ENCODE measurements at regions not wholly inside any gene's neighbourhood (a gene's known extent, or its start where the extent isn't known, plus 50 kb on each side); places are given as distances from the start of the nearest gene placed in this dataset.
"Not testable (repeated sequence)": the region's sequence is repeated elsewhere in the genome, so short reads cannot be mapped to it uniquely, and the experiment has no call there.

DNA sequence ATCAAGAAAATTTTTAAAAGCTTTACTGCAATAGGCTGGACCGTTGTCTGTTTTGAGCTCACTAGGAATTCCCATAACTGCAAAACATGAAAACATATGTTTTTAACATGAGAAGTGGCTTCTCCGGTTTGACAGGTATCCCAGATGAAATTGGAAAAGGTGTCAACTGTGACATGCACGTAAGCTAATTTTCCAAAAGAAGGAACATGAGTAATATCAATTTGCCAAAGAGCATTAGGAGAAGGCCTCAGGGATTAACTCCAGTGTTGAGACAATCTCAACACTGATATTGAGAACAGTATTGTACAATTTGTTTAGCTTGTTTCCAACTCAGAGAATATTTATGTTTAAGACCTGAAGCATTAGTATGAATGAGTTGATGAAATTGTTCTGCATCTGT lies 215.5 kb upstream of the KCNN2 start:
- TF ChIP-seq, protein P1, sequence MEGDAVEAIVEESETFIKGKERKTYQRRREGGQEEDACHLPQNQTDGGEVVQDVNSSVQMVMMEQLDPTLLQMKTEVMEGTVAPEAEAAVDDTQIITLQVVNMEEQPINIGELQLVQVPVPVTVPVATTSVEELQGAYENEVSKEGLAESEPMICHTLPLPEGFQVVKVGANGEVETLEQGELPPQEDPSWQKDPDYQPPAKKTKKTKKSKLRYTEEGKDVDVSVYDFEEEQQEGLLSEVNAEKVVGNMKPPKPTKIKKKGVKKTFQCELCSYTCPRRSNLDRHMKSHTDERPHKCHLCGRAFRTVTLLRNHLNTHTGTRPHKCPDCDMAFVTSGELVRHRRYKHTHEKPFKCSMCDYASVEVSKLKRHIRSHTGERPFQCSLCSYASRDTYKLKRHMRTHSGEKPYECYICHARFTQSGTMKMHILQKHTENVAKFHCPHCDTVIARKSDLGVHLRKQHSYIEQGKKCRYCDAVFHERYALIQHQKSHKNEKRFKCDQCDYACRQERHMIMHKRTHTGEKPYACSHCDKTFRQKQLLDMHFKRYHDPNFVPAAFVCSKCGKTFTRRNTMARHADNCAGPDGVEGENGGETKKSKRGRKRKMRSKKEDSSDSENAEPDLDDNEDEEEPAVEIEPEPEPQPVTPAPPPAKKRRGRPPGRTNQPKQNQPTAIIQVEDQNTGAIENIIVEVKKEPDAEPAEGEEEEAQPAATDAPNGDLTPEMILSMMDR (conservative IDR thresholded peaks at IDR 0.05; ENCODE audit: low read depth, low read length), result no peak
- no peak for DNase-seq (ENCODE audit: low read depth)
- H3K4me3 ChIP-seq (ENCODE audit: low read length), result no peak overlapping the region

DNA sequence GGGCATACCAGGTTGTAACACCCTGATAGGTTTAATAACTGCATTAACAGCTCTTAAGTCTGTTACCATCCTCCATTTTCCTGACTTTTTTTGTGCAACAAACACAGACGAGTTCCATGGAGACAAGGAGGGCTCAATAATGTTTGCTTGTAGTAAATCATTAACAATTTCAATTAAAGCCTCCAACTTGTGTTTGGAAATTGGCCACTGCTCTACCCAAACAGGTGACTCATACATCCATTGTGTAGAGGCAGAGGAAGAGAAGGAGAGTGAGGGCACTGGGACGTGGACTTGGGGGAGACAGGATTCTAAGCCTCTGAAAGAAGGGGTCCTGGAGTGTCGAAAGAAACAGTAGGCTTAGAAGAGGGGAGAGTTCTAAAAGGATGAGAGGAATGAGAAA lies 213.6 kb upstream of the KCNN2 start:
- DNase-seq (ENCODE audit: low read depth), result no peak
- TF ChIP-seq, protein P1 (conservative IDR thresholded peaks at IDR 0.05; ENCODE audit: low read depth, low read length), result no peak
- no peak overlapping the region for H3K4me3 ChIP-seq (ENCODE audit: low read length)

DNA sequence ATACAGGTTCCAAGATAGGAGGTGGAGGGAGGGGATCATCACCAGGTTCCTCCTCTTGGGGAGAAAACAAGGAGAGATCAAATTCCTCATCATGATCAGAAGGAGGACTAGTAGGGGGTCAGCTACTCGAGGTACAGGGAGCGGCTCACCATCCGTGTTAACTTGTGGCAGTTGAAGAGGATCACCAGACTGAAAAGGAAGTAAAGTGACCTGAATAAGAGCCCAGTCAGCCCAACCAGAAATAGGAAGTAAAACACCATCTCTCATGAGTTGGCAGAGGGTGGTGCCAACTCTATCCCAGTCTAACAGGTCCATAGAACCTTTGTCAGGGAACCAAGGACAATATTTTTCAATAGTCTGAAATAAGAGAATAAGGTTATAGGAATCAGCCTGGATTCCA lies 213.1 kb upstream of the KCNN2 start:
- not testable (repeated sequence) for H3K4me3 ChIP-seq (ENCODE audit: low read length); DNase-seq (ENCODE audit: low read depth)

DNA sequence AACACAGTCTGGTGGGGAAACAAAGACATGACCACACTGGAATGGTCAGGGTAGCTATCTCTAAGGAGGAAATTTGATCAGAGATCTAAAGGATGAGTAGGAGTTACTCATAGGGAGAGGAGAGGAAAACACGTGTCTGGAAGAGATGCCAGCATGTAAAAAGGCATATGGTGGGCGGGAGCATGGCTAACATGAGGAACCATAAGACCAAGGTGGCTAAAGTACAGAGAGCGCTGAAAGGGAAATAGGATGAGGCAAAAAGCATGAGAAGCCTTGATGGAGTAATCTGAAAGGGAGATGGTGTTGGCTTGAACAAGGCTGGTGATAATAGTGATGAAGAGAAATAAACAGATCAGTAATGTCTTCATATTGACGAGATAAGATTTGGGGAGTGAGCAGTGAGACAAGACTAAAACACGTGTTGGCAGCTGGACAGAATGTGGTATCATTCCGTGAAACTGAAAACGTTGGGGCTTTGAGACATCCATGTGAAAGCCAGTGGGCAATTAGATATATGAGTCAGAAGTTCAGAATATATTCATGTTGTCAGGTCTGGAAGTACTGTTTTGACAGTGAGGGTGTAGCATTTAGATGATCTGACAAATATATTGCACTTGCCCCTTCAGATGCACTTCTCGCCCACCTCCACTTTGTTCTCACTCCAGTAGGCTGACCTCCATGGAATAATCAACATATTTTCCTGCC lies 209.1 kb upstream of the KCNN2 start:
- TF ChIP-seq, protein P1 (conservative IDR thresholded peaks at IDR 0.05; ENCODE audit: low read depth, low read length), result no peak
- no peak for DNase-seq (ENCODE audit: low read depth)
- no peak overlapping the region for H3K4me3 ChIP-seq (ENCODE audit: low read length)

DNA sequence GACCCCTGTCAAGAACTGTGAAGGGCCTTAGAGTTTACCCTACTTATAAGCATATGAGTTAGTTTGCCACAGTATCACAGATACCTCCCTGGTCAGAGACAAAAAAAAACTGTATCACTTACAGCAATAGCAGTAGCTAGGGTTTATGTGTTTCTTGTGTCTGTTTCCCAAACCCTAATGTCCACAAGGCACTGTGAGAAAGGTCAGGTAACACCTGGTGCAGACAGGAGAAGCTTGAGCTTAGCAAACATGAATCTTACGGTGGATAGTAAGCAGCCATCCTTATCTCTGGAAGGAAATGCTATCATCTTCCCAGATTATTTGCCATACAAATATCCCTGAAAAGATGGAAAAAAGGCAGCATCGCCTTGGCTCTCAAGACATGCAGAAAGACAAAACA lies 208.5 kb upstream of the KCNN2 start:
- no peak overlapping the region for H3K4me3 ChIP-seq (ENCODE audit: low read length)
- TF ChIP-seq, protein P1 (conservative IDR thresholded peaks at IDR 0.05; ENCODE audit: low read depth, low read length), result no peak
- DNase-seq (ENCODE audit: low read depth), result no peak

DNA sequence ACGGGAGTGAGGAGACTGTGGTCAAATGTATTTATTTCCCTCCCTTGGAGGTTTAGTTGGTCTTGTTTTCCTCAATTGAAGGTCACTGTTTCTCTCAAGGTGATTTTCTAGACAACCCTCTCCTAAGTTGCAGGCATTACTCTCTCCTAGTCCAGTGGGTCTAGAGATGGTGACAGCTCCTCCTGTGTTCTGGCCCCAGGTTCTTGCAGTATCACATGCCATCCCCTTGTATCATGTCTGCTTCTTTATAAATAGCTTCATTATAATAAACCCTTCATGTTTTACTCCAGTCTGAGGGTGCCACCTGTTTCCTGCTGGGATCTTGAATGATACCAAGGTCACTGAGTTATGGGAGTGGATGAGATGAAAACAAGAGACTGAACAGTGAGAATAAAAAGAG lies 208.0 kb upstream of the KCNN2 start:
- H3K4me3 ChIP-seq (ENCODE audit: low read length), result no peak overlapping the region
- DNase-seq (ENCODE audit: low read depth), result no peak
- TF ChIP-seq, protein P1 (conservative IDR thresholded peaks at IDR 0.05; ENCODE audit: low read depth, low read length), result no peak

DNA sequence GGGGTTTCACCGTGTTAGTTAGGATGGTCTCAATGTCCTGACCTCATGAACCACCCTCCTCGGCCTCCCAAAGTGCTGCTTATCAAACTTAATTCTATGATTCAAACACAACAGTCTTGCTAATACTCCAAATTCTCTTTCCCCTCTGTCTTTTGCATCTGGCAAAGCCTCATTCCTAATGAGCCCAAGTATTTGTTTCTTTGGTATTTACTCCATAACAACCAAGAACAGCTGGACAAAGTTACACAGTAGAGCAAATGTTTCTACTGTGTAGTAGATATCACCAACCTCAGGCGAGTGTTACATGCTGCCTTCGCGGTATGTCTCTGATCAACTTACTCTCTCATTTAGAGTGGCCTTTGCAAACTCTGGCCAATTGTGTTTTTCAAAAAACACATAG lies 195.8 kb upstream of the KCNN2 start:
- DNase-seq (ENCODE audit: low read depth), result no peak
- TF ChIP-seq, protein P1 (conservative IDR thresholded peaks at IDR 0.05; ENCODE audit: low read depth, low read length), result no peak
- H3K4me3 ChIP-seq (ENCODE audit: low read length), result no peak overlapping the region
